AG10803 (cell line): ENCODE measurements at regions not wholly inside any gene's neighbourhood (a gene's known extent, or its start where the extent isn't known, plus 50 kb on each side); places are given as distances from the start of the nearest gene placed in this dataset.

ENCODE experiments used
- DNase-seq: peaks from one replicate; pipeline ENCODE4 v3.0.0; 2010; ENCODE audit warnings: low read depth
- H3K4me3 ChIP-seq: 2 replicates; pipeline ENCODE4 v1.5.1; 2011; ENCODE audit warnings: mild to moderate bottlenecking, low read length, control low read depth
- CTCF ChIP-seq: conservative IDR thresholded peaks from 2 replicates; pipeline ENCODE4 v1.5.1; 2011; ENCODE audit warnings: mild to moderate bottlenecking, low read length, control low read depth, inconsistent platforms

- no peak overlapping the region for H3K4me3 ChIP-seq
- no peak for TF ChIP-seq CTCF
- no peak for DNase-seq
Measured at GRCh38 chr11:27214713-27215112, 148.3 kb downstream of the CCDC34 start.

- H3K4me3 ChIP-seq = no peak overlapping the region
- DNase-seq = peak; percentile 97
- no peak for TF ChIP-seq CTCF
Measured at GRCh38 chr11:27213232-27213660, 149.8 kb downstream of the CCDC34 start.

GRCh38 chr11:27212248-27212780, 150.7 kb downstream of the CCDC34 start:
- TF ChIP-seq CTCF = no peak
- no peak for DNase-seq
- no peak overlapping the region for H3K4me3 ChIP-seq

- peak; percentile 45 for TF ChIP-seq CTCF
- DNase-seq = no peak
- H3K4me3 ChIP-seq = no peak overlapping the region
Measured at GRCh38 chr11:27211370-27212127, 151.5 kb downstream of the CCDC34 start.

GRCh38 chr11:27210531-27210930, 152.5 kb downstream of the CCDC34 start:
- DNase-seq = no peak

GRCh38 chr11:27209562-27210005, 153.4 kb downstream of the CCDC34 start:
- no peak overlapping the region for H3K4me3 ChIP-seq
- TF ChIP-seq CTCF = no peak
- peak; percentile 95 for DNase-seq

More at GRCh38 chr11:27210531-27210930, 152.5 kb downstream of the CCDC34 start:
- no peak for TF ChIP-seq CTCF
- no peak overlapping the region for H3K4me3 ChIP-seq

GRCh38 chr11:27208846-27209245, 154.2 kb downstream of the CCDC34 start:
- no peak overlapping the region for H3K4me3 ChIP-seq
- no peak for TF ChIP-seq CTCF
- no peak for DNase-seq
